Spinal cord (tissue), 9 donors: ENCODE measurements at regions not wholly inside any gene's neighbourhood (a gene's known extent, or its start where the extent isn't known, plus 50 kb on each side); places are given as distances from the start of the nearest gene placed in this dataset.

Source experiments
- DNase-seq, 6 donors: peaks; one replicate each; pipeline versions ENCODE4 v3.0.0 to v3.0.0-alpha.2; 2013 to 2015; ENCODE audit warnings: low spot score in 6 of 6, low read depth in 4 of 6
- H3K27ac ChIP-seq: one replicate; pipeline ENCODE4 v1.5.1; 2013; ENCODE audit warnings: low read depth, low read length, control low read depth
- H3K27me3 ChIP-seq: one replicate; pipeline ENCODE4 v1.6.1; 2013; ENCODE audit warnings: low read length; ENCODE audit not compliant: control insufficient read depth, insufficient read depth
- H3K36me3 ChIP-seq: one replicate; pipeline ENCODE4 v1.6.1; 2013; ENCODE audit warnings: low read length; ENCODE audit not compliant: control insufficient read depth, insufficient read depth
- H3K4me1 ChIP-seq: one replicate; pipeline ENCODE4 v1.6.1; 2013; ENCODE audit warnings: low read length; ENCODE audit not compliant: control insufficient read depth, insufficient read depth
- H3K4me3 ChIP-seq: one replicate; pipeline ENCODE4 v1.5.1; 2013; ENCODE audit warnings: low read depth, low read length, control low read depth
- H3K9me3 ChIP-seq: one replicate; pipeline ENCODE4 v1.6.1; 2013; ENCODE audit warnings: low read length; ENCODE audit not compliant: control insufficient read depth, insufficient read depth
- WGBS: methylation state at CpG from one replicate; pipeline ENCODE4 v1.1.5; 2013; ENCODE audit warnings: missing lambda C conversion rate; ENCODE audit not compliant: insufficient coverage; 5-methylcytosine and 5-hydroxymethylcytosine counted together
- donor health status: healthy.

- Histone ChIP-seq H3K27ac (no peak overlapping the region), H3K4me1 (peaks cover 30% of the 10 kb centered on the region), H3K4me3 (no peak overlapping the region), H3K36me3 (no peaks in the 10 kb centered on the region), H3K27me3 (no peaks in the 10 kb centered on the region), H3K9me3 (no peaks in the 10 kb centered on the region)
- DNase-seq: peak in 3 of 6 donors; percentile 29 to 92 (median 46)
- 70% methylated on average over 8 of the region's 16 CpGs for WGBS
These were observed 438.6 kb downstream of the TSHZ3 start for GRCh38 chr19:30910485-30911240.

GRCh38 chr19:30909216-30909615 lies 440.0 kb downstream of the TSHZ3 start:
- Histone ChIP-seq H3K9me3 (no peaks in the 10 kb centered on the region), H3K36me3 (no peaks in the 10 kb centered on the region), H3K27me3 (no peaks in the 10 kb centered on the region), H3K27ac (no peak overlapping the region), H3K4me3 (no peak overlapping the region), H3K4me1 (peaks cover 30% of the 10 kb centered on the region)
- no peak for DNase-seq
- 17% methylated on average over 1 of the region's 4 CpGs for WGBS

DNA sequence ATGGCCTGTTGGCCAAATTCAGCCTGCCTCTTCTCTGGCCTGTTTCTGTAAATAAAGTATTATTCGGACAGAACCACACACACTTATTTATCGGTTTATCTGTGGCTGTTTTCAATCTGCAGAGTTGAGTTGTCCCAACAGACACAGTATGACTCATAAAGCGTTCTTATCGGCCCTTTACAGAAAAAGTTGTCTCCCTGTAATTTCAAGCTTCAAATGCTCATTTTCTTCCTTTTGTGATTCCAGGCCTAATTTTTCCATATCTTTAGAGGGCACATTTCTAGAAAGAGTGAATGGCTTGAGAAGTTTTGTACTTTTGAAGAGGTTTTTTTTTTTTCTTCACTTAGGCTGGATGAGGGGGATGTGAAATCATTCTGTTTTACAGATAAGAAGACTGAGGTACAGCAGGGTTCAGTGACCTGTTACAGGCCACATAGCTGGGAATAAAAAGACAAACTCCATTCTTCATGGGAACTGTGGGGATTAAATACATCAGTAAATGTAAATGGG lies 440.9 kb downstream of the TSHZ3 start:
- DNase-seq: no peak
- Histone ChIP-seq H3K4me1 (peaks cover 30% of the 10 kb centered on the region), H3K4me3 (no peak overlapping the region), H3K9me3 (no peaks in the 10 kb centered on the region), H3K36me3 (no peaks in the 10 kb centered on the region), H3K27me3 (no peaks in the 10 kb centered on the region), H3K27ac (no peak overlapping the region)
- 83% methylated on average over 3 of the region's 4 CpGs for WGBS

GRCh38 chr19:30906871-30907270 lies 442.4 kb downstream of the TSHZ3 start:
- Histone ChIP-seq H3K4me3 (no peak overlapping the region), H3K27ac (no peak overlapping the region), H3K4me1 (peaks cover 23% of the 10 kb centered on the region), H3K36me3 (no peaks in the 10 kb centered on the region), H3K9me3 (no peaks in the 10 kb centered on the region), H3K27me3 (no peaks in the 10 kb centered on the region)
- WGBS: 79% methylated on average over 6 of the region's 8 CpGs
- peak in 1 of 6 donors; percentile 60 for DNase-seq

GRCh38 chr19:30900051-30900450 lies 449.2 kb downstream of the TSHZ3 start:
- Histone ChIP-seq H3K27me3 (no peaks in the 10 kb centered on the region), H3K27ac (no peak overlapping the region), H3K36me3 (no peaks in the 10 kb centered on the region), H3K4me3 (no peak overlapping the region), H3K4me1 (peaks cover 8% of the 10 kb centered on the region), H3K9me3 (no peaks in the 10 kb centered on the region)
- no CpG with 5 or more reads among the region's 3 CpGs for WGBS
- no peak for DNase-seq

DNA sequence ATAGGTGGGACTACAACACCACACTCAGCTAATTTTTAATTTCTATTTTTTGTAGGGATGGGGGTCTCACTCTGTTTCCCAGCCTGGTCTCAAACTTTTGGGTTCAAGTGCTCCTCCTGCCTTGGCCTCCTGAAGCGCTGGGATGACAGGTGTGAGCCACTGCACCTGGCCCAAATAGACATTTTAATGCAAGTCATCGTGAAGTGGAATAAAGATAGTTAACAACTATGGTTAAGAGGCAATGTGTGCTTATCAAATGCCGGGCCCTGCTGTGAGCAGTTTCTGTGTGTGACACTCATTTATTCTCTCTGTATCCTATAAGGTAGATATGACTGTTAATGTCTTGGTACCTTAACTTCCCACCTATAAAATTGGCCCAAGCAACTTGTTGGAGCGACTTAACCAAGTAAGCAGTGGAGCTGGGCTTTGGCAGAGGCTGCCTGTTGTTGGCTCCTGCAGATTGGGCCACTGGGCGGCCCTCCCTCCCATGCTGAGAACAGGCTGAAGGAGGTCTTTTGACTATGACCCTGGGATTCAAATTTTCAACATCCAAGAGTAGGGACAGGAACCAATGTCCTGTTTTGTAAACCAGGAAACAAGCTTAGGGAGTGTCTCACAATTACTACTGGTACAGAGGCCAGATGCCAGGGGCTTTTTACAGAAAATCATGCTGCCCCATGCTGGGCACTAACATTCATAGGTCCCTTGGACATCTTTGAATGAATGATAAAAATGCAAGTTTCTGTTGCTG lies 450.7 kb downstream of the TSHZ3 start:
- H3K4me1 ChIP-seq: peaks cover 8% of the 10 kb centered on the region
- H3K27ac ChIP-seq: no peak overlapping the region
- no peaks in the 10 kb centered on the region for H3K36me3 ChIP-seq
- no peak overlapping the region for H3K4me3 ChIP-seq
- 78% methylated on average over 2 of the region's 5 CpGs for WGBS
- no peaks in the 10 kb centered on the region for H3K27me3 ChIP-seq
- no peak for DNase-seq
- H3K9me3 ChIP-seq: no peaks in the 10 kb centered on the region

- Histone ChIP-seq H3K27me3 (no peaks in the 10 kb centered on the region), H3K36me3 (no peaks in the 10 kb centered on the region), H3K4me1 (peaks cover 8% of the 10 kb centered on the region), H3K9me3 (no peaks in the 10 kb centered on the region), H3K27ac (no peak overlapping the region), H3K4me3 (no peak overlapping the region)
- DNase-seq: no peak
- 95% methylated on average over 4 of the region's 7 CpGs for WGBS
These were observed 451.7 kb downstream of the TSHZ3 start for GRCh38 chr19:30897553-30897952.

DNA sequence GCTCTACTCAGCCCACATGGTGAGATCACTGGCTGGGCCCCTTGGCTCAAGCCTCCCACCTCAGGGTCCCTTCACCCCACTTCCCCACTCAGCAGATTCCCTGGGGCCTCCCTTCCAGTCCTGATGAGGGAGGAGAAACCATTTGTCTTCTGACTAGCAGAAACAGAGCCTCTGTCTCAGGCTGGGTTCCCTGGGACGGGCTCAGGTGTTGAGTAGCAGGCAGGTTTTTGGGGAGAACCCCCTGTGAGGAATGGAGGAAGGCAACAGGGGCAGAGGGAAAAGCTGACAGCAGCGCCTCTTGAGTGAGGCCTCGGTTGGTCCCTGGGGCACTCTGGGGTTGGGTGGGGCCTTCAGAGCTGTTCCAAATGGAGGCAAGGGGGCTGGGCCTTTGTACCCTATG lies 452.2 kb downstream of the TSHZ3 start:
- 100% methylated on average over 2 of the region's 3 CpGs for WGBS
- H3K4me1 ChIP-seq: peaks cover 8% of the 10 kb centered on the region

DNA sequence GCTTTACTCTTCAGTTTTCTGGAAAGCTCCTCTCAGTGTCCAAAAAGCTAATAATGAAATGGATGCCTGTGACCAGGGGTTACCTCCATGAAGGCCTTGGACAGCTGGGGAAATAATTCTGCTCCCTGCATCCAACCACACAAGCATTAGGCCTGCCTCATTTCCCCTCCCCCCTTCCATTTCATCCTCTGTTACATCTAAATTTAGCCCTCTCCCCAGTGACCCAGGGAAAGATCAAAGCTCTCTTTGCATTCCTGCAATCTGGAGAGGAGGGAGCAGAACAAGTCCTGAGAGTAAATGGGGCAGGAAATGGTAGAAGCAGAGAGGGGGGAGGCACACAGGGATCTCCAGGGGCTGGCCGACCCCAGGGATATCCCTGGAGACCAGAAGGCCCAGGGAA lies 452.7 kb downstream of the TSHZ3 start:
- H3K36me3 ChIP-seq: no peaks in the 10 kb centered on the region
- H3K27me3 ChIP-seq: no peaks in the 10 kb centered on the region
- peaks cover 8% of the 10 kb centered on the region for H3K4me1 ChIP-seq
- H3K27ac ChIP-seq: no peak overlapping the region
- WGBS: 29% methylated on average over 1 of the region's 1 CpG
- DNase-seq: peak in 1 of 6 donors; percentile 45
- H3K9me3 ChIP-seq: no peaks in the 10 kb centered on the region
- no peak overlapping the region for H3K4me3 ChIP-seq

More for the DNA sequence above, 452.2 kb downstream of the TSHZ3 start:
- no peaks in the 10 kb centered on the region for H3K27me3 ChIP-seq
- DNase-seq: no peak
- H3K9me3 ChIP-seq: no peaks in the 10 kb centered on the region
- H3K36me3 ChIP-seq: no peaks in the 10 kb centered on the region
- H3K27ac ChIP-seq: no peak overlapping the region
- no peak overlapping the region for H3K4me3 ChIP-seq
